ENCODE measurements at regions not wholly inside any gene's neighbourhood (a gene's known extent, or its start where the extent isn't known, plus 50 kb on each side); places are given as distances from the start of the nearest gene placed in this dataset.

DNA sequence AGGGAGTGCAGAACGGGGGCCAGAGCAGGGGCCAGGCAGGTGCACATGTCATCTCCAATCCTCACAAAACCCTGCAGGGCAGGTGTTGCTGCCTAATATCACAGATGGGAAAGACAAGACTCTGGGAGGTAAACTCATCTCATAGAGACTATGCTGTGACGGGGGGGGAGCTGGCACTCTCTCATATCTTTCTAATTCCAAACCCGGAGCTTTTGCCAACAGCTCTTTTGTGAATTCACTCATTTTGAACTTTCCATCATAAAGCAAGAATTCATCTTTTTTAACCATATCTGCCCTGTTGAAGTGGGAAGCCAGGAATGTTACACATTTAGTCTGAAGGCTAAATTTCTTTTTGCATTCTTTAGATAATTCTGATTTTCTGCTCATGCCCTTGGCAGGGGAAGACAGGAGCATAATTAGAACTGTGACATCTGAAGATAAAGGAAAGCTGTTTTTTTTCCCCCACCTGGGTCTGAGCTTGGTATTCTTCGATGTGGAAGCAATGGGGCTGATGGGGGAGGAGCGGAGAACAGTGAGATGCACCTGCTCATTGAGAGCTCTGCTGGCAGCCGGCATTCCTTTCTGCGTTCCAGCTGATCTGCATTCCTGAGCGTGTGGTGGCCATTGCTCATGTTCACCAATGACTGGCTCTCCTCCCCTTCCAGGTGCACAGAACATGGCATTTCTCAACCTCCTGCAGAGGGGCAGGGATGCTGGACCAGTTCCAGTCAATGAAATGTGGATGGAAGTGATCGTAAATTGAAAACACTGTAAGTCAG, 159.2 kb downstream of the NSG2 start:
- Histone ChIP-seq H3K9ac (ENCODE audit: low read depth, low read length) (no peak overlapping the region), H3K4me1 (ENCODE audit: insufficient read depth, low read length) (0 out of 2 replicates have a peak, but pooled peaks cover 6% of the 10 kb centered on the region), H3K9me3 (ENCODE audit: control insufficient read depth, insufficient read depth, low read length) (no peaks in the 10 kb centered on the region), H3K36me3 (ENCODE audit: insufficient read depth, low read length) (no peaks in the 10 kb centered on the region)

DNA sequence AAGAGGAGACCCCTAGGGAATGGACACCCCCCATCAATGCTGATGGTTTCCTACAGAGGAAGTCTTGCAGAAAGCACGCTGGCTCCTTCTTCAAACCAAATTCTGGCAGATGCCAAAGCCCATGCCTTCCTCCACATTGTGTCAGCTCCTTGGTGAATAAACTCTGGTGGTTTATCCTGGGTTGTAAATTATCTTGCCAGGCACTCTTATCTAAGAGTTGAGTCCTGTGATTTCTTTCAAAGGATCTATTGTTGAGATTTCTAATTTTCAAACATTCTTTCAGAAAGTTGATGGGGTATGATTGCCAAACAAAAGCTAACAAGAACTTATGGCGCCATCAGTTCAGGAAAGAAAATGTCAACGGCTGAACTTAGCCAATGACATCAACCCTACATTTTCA, 160.4 kb downstream of the NSG2 start:
- no peaks in the 10 kb centered on the region for H3K36me3 ChIP-seq (ENCODE audit: insufficient read depth, low read length)
- no peak overlapping the region for H3K9ac ChIP-seq (ENCODE audit: low read depth, low read length)
- 0 out of 2 replicates have a peak, but pooled peaks cover 6% of the 10 kb centered on the region for H3K4me1 ChIP-seq (ENCODE audit: insufficient read depth, low read length)
- no peaks in the 10 kb centered on the region for H3K9me3 ChIP-seq (ENCODE audit: control insufficient read depth, insufficient read depth, low read length)

DNA sequence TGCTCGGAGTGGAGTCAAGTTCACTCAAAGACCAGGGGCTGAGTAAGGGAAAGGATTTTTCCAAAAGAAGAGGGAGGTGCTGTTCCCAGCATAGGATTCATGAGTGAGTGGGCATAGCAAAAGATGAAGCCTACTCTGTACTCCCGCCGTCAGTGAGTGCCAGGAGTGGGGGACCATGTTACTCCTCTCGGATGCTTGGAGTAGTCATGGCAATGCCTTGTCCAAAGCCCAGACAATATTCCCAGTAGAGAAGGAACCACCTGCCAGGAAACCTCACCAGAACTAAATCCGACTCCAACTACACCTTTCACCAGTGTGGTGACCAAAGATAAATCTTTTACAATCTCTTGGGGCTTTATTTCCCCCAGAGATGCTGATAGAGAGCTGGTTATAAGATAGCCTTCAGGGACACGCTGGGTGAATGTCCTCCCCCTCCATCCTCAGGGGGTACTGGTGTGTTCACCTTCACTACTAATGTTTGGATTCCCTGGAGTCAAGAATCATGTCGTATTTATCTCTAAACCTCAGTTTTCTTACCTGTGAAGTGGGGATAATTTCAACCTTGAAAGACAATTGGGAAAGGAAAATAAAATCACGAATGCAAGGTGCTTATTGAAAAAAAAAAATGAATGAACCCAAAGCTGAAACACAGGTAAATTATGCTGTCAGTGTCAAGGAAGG, 165.2 kb downstream of the NSG2 start:
- Histone ChIP-seq H3K9ac (ENCODE audit: low read depth, low read length) (no peak overlapping the region), H3K4me1 (ENCODE audit: insufficient read depth, low read length) (no peaks in the 10 kb centered on the region), H3K36me3 (ENCODE audit: insufficient read depth, low read length) (no peaks in the 10 kb centered on the region), H3K9me3 (ENCODE audit: control insufficient read depth, insufficient read depth, low read length) (no peaks in the 10 kb centered on the region)

DNA sequence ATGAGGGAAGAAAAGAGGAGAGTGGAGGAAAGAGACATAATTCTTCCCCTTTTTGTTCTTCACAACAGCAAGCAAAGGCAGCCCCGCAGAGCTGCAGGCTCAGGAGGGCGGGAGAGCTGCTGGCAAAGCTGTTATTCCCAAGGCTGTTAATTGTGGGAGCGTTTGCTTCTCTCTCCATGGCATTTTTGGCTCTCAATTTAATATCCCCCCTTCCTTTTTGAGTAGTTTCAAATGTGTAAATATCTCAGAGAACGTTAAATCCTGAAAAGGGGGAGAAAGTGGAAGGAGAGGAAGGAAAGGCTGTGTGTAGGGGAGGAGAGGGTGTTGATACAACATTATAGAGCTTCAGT, 165.7 kb downstream of the NSG2 start:
- Histone ChIP-seq H3K4me1 (ENCODE audit: insufficient read depth, low read length) (no peaks in the 10 kb centered on the region), H3K9me3 (ENCODE audit: control insufficient read depth, insufficient read depth, low read length) (no peaks in the 10 kb centered on the region), H3K36me3 (ENCODE audit: insufficient read depth, low read length) (no peaks in the 10 kb centered on the region), H3K9ac (ENCODE audit: low read depth, low read length) (no peak overlapping the region)

DNA sequence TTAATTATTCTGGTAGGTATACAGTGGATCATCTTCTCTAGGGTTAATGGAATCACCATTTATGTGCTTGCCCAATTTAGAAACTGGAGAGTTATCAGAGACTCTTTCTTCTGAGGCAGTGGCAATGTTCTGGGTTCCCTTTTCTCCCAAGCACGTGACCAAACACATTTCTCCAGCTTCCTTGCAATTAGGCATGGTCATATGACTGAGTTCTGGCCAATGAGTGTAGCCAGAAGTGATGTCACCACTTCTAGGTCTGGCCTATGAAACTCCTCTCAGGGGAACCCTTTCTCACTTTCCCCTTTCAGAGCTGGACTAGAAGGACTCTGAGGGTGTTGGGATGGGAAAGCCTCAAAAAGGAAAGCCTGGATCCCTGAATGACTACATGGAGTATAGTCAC, 172.0 kb downstream of the NSG2 start:
- no peak overlapping the region for H3K9ac ChIP-seq (ENCODE audit: low read depth, low read length)
- H3K9me3 ChIP-seq (ENCODE audit: control insufficient read depth, insufficient read depth, low read length): no peaks in the 10 kb centered on the region
- no peaks in the 10 kb centered on the region for H3K36me3 ChIP-seq (ENCODE audit: insufficient read depth, low read length)
- H3K4me1 ChIP-seq (ENCODE audit: insufficient read depth, low read length): no peaks in the 10 kb centered on the region

DNA sequence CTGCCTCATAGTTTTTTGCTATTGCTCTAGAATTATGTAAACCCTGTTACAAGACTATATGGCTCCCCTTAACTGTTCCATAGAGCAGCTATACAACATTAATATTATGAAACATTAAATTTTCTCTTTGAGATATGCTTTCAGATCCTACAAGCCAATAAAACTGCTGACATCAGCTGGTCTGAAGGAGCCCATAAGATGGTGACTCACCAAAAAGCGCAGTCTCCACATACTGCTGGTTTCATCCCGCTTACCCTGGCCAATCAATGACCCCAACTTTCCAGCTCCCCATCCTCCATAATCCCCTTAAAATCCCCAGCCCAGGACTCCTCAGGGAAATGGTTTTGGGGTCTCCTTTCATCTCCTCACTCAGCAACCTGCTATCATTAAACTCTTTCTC, 172.7 kb downstream of the NSG2 start:
- Histone ChIP-seq H3K36me3 (ENCODE audit: insufficient read depth, low read length) (no peaks in the 10 kb centered on the region), H3K4me1 (ENCODE audit: insufficient read depth, low read length) (no peaks in the 10 kb centered on the region)

DNA sequence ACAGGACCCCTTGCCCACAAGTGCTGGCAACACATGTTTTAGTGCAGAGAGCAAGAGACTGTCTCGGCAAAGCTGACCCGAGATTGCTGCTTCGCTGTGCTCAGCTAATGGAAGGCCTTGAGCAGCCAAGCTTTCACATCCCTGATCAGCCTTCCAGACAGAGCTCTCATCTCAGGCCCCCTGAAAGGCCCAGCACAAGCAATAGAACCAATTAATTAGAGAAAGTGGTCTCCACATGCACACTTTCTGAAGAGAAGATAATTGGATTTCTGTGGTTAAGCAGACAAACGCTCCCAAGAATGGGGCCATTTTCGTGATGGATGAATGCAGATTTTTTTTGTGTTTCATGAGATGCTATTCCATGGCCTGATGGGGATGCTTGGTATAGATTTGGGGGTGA, 174.9 kb downstream of the NSG2 start:
- Histone ChIP-seq H3K9ac (ENCODE audit: low read depth, low read length) (no peak overlapping the region), H3K9me3 (ENCODE audit: control insufficient read depth, insufficient read depth, low read length) (no peaks in the 10 kb centered on the region), H3K36me3 (ENCODE audit: insufficient read depth, low read length) (no peaks in the 10 kb centered on the region), H3K4me1 (ENCODE audit: insufficient read depth, low read length) (no peaks in the 10 kb centered on the region)

More for the DNA sequence above, 172.7 kb downstream of the NSG2 start:
- Histone ChIP-seq H3K9ac (ENCODE audit: low read depth, low read length) (no peak overlapping the region), H3K9me3 (ENCODE audit: control insufficient read depth, insufficient read depth, low read length) (no peaks in the 10 kb centered on the region)

DNA sequence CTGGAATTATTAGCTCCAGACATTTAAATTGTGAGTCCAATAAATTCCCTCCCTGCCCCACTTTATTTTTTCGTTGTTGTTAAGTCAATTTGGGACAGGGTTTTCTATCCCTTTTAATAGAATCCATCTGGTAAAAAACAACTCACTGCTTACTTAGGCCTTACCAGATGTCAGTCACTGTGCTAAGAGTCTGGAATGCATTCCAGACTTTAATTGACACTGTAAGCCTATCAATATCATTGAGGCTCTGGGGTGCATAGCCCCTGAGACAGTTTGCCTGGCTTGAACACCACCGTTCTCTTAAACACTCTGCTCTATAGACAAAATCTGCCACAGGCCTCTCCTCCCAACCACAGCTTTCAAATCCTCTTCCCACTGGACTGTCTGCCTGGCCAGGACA, 175.9 kb downstream of the NSG2 start:
- no peaks in the 10 kb centered on the region for H3K36me3 ChIP-seq (ENCODE audit: insufficient read depth, low read length)
- H3K4me1 ChIP-seq (ENCODE audit: insufficient read depth, low read length): no peaks in the 10 kb centered on the region

DNA sequence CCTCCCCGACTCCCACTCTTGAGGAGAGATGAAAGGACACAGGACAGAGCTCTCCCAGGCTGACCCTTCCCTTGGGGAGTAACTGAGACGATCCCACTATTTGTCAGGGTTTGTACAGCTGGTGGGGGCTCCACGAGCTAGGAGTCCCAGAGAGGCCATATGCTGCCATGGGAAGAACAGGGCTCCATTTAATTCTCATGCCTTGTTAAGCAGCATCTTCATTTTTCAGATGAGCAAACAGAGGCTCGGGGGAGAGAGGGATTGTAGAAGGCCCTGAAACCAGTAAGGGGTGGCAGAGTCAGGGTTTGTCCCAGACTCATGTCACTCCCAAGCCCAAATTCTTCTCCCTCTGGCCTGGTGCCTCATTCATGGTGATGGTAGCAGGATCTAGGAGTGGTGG, 176.4 kb downstream of the NSG2 start:
- no peaks in the 10 kb centered on the region for H3K4me1 ChIP-seq (ENCODE audit: insufficient read depth, low read length)
- no peaks in the 10 kb centered on the region for H3K36me3 ChIP-seq (ENCODE audit: insufficient read depth, low read length)
- H3K9me3 ChIP-seq (ENCODE audit: control insufficient read depth, insufficient read depth, low read length): no peaks in the 10 kb centered on the region

More for the DNA sequence above, 175.9 kb downstream of the NSG2 start:
- Histone ChIP-seq H3K9ac (ENCODE audit: low read depth, low read length) (no peak overlapping the region), H3K9me3 (ENCODE audit: control insufficient read depth, insufficient read depth, low read length) (no peaks in the 10 kb centered on the region)

DNA sequence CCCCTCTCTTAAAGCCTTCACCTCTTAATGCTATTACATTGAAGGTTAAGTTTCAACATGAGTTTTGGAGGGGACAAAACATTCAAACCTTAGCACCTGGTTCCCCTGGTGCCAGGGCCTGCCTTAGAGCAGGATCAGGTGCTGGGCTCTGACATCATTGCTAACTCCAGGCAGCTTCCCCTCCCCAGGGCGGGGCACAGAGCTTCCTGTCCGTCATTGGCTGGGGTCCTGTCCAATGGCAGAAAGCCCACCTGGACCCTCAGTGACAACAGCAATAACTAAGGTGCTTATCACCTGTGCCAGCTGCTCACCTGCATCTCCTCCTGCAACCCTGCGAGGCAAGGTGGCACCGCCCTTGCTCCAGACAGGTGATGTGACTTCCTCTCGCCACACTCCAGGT, 177.4 kb downstream of the NSG2 start:
- H3K9me3 ChIP-seq (ENCODE audit: control insufficient read depth, insufficient read depth, low read length): no peaks in the 10 kb centered on the region
- no peak overlapping the region for H3K9ac ChIP-seq (ENCODE audit: low read depth, low read length)
- no peaks in the 10 kb centered on the region for H3K4me1 ChIP-seq (ENCODE audit: insufficient read depth, low read length)
- H3K36me3 ChIP-seq (ENCODE audit: insufficient read depth, low read length): no peaks in the 10 kb centered on the region

More for the DNA sequence above, 176.4 kb downstream of the NSG2 start:
- no peak overlapping the region for H3K9ac ChIP-seq (ENCODE audit: low read depth, low read length)

DNA sequence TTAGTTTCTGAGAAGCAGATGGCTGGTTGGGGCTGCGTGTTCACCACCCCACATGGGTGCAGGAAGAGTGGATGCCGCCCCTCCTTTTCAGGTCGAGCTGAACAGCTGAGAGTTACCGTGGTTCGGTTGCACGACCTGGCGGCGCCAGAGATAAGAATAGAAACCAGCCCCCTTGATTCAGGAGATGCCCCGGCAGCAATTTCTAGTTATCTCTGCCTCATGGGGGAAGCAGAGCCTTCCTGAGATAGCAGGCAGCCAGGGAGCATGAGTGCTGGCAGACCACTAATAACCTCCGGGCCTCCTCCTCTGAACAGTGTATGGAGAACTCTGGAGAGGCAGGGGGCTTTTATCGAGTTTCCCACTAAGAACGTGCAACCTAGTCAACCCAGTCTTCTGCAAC, 177.8 kb downstream of the NSG2 start:
- no peaks in the 10 kb centered on the region for H3K9me3 ChIP-seq (ENCODE audit: control insufficient read depth, insufficient read depth, low read length)
- no peaks in the 10 kb centered on the region for H3K36me3 ChIP-seq (ENCODE audit: insufficient read depth, low read length)
- H3K4me1 ChIP-seq (ENCODE audit: insufficient read depth, low read length): no peaks in the 10 kb centered on the region
- no peak overlapping the region for H3K9ac ChIP-seq (ENCODE audit: low read depth, low read length)

DNA sequence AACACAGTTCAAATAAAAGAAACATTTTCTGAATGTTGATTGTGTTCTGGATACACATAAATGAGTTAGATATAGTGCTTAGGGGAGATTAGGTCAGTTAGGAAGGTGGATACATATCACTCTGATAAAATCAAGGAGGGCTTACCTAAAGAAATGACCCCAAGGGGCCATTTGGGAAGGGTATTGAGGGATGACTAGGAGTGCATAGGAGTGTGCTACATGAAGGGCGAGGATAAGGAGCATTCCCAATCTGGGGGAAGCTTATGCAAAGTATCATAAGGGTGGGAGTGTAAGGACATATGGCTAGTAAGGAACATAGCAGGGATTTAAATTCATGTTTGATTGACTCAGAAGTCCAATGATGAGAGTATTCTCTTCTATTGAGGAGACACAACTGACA, 183.6 kb downstream of the NSG2 start:
- H3K9me3 ChIP-seq (ENCODE audit: control insufficient read depth, insufficient read depth, low read length): no peaks in the 10 kb centered on the region
- no peak overlapping the region for H3K9ac ChIP-seq (ENCODE audit: low read depth, low read length)
- H3K36me3 ChIP-seq (ENCODE audit: insufficient read depth, low read length): no peaks in the 10 kb centered on the region
- H3K4me1 ChIP-seq (ENCODE audit: insufficient read depth, low read length): no peaks in the 10 kb centered on the region

DNA sequence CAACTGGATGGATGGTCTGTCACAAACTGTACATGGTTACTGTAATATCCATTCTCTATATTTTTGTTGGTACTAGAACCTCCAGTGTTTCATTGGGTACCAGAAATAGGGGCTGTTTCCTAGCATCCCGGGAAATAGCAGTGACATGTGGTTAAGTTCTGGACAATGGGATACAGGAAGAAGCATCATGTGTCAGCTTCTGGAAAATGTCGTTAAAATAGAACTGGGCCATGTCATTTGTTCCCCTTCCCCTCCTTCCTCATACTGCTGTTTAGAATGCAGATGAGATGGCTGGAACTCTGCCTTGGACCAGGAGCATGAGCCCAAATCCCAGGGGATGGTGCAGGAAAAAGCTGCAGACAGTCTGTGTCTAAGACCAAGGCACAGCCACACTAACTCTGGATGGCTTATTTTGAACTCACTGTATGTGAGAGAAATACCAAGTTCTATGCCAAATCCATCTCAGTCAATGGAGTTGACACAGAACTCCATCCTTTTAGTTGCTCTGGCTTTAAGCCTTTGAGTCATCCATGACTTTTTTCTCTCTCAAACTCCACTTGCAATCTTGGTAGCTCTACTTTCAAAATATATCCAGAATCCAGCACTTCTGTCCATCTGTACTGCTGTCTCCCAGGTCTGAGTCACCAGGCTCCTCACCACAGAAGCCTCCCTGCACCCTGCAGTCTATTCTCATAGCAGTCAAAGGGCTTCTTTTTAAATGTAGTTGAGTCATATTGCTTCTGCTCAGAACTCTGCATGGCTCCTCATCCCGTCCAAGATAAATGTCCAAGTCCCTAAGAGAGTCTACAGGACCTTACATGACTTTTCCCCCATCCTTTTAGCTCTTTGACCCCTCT, 184.2 kb downstream of the NSG2 start:
- Histone ChIP-seq H3K9me3 (ENCODE audit: control insufficient read depth, insufficient read depth, low read length) (no peaks in the 10 kb centered on the region), H3K4me1 (ENCODE audit: insufficient read depth, low read length) (no peaks in the 10 kb centered on the region), H3K36me3 (ENCODE audit: insufficient read depth, low read length) (no peaks in the 10 kb centered on the region), H3K9ac (ENCODE audit: low read depth, low read length) (no peak overlapping the region)

DNA sequence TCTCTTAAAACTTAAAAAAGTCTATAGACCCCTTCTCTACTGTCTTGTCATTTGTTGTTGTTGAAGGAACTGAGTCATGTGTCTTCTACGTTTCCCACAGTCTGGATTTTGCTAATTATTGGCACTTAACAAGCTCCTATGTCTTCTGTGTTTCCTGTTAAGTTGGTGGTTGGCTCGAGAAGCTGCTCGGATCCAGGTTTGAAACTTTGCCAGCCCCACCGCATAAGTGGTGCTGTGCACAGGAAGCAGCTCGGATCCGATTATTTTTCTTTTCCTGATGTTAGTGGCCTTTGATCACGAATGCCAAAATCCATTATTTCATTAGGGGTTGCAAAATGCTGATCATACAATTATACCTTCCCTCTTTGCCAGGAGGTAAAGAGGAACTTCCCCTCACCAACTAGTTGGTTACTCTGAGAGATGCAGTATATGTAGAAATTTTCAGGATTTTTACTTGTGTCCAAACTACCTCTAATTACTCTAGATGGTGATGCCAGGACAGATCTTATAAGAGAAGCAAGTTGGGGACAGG, 186.5 kb downstream of the NSG2 start:
- no peaks in the 10 kb centered on the region for H3K9me3 ChIP-seq (ENCODE audit: control insufficient read depth, insufficient read depth, low read length)
- H3K4me1 ChIP-seq (ENCODE audit: insufficient read depth, low read length): no peaks in the 10 kb centered on the region
- H3K36me3 ChIP-seq (ENCODE audit: insufficient read depth, low read length): no peaks in the 10 kb centered on the region
- no peak overlapping the region for H3K9ac ChIP-seq (ENCODE audit: low read depth, low read length)

Data from ES-I3 (cell line).